ENCODE measurements at regions not wholly inside any gene's neighbourhood (a gene's known extent, or its start where the extent isn't known, plus 50 kb on each side); places are given as distances from the start of the nearest gene placed in this dataset.

- H3K4me3 ChIP-seq (ENCODE audit: control extremely low read depth in 1 of 5, extremely low read depth in 1 of 5, insufficient read depth in 1 of 5, low read depth in 2 of 5, low read length in 4 of 5): no peak overlapping the region
- WGBS (ENCODE audit: insufficient coverage): 70% methylated on average over 2 of the region's 2 CpGs
- no peak overlapping the region for H3K27ac ChIP-seq (ENCODE audit: low read length in 2 of 2)
- no peaks in the 10 kb centered on the region for H3K9me3 ChIP-seq (ENCODE audit: control extremely low read depth in 1 of 3, control insufficient read depth in 2 of 3, insufficient read depth in 1 of 3, low read length in 2 of 3)
- no peaks in the 10 kb centered on the region for H4K20me1 ChIP-seq (ENCODE audit: control insufficient read depth, insufficient read depth, low read length, poor library complexity, severe bottlenecking)
- no peak overlapping the region for H2AFZ ChIP-seq (ENCODE audit: insufficient read depth, low read depth, low read length, poor library complexity, severe bottlenecking)
- H3K4me3 Mint-ChIP-seq: no peak overlapping the region
- DNase-seq (no peak), ATAC-seq (ENCODE audit: low read depth) (no peak)
- H3K27me3 ChIP-seq (replicated peaks in 1 of 4; ENCODE audit: control extremely low read depth in 1 of 4, control insufficient read depth in 3 of 4, insufficient read depth in 4 of 4, low read length in 3 of 4): no peaks in the 10 kb centered on the region
- peaks cover 11% of the 10 kb centered on the region for H3K9me3 Mint-ChIP-seq (ENCODE audit: insufficient read depth)
- H3K79me2 ChIP-seq (ENCODE audit: control insufficient read depth, insufficient read depth, low read length): no peaks in the 10 kb centered on the region
- CTCF ChIA-PET: no interaction called here
- no peak overlapping the region for H3K9ac ChIP-seq (ENCODE audit: low read length)
- H3K4me1 ChIP-seq (ENCODE audit: control insufficient read depth in 2 of 2, insufficient read depth in 2 of 2, low read length in 2 of 2): no peaks in the 10 kb centered on the region
- H3K27me3 Mint-ChIP-seq: no peaks in the 10 kb centered on the region
- no peak overlapping the region for H3K4me2 ChIP-seq (replicated peaks; ENCODE audit: low read depth, low read length, poor library complexity, severe bottlenecking)
- intact Hi-C loops (cut with micrococcal nuclease): no loop called here
- TF ChIP-seq EZH2 (IDR thresholded peaks at IDR 0.05; ENCODE audit: borderline replicate concordance, insufficient read depth, low read depth, low read length, poor library complexity, severe bottlenecking) (no peak), CTCF (IDR thresholded peaks at IDR 0.05) (no peak)
- no peak overlapping the region for H3K27ac Mint-ChIP-seq
- POLR2A ChIA-PET: no interaction called here
- no peaks in the 10 kb centered on the region for H3K4me1 Mint-ChIP-seq
- no peaks in the 10 kb centered on the region for H3K36me3 ChIP-seq (replicated peaks in 1 of 2; ENCODE audit: control extremely low read depth in 1 of 2, control insufficient read depth in 1 of 2, extremely low read depth in 1 of 2, insufficient read depth in 2 of 2, low read length in 1 of 2)
Observed at GRCh38 chr5:153233933-153234332, 256.5 kb upstream of the GRIA1 start.

GRCh38 chr5:153236319-153236718 lies 254.2 kb upstream of the GRIA1 start:
- Histone ChIP-seq H3K4me2 (replicated peaks; ENCODE audit: low read depth, low read length, poor library complexity, severe bottlenecking) (no peak overlapping the region), H2AFZ (ENCODE audit: insufficient read depth, low read depth, low read length, poor library complexity, severe bottlenecking) (no peak overlapping the region), H3K27ac (ENCODE audit: low read length in 2 of 2) (no peak overlapping the region), H3K9ac (ENCODE audit: low read length) (no peak overlapping the region), H3K36me3 (replicated peaks in 1 of 2; ENCODE audit: control extremely low read depth in 1 of 2, control insufficient read depth in 1 of 2, extremely low read depth in 1 of 2, insufficient read depth in 2 of 2, low read length in 1 of 2) (no peaks in the 10 kb centered on the region), H3K9me3 (ENCODE audit: control extremely low read depth in 1 of 3, control insufficient read depth in 2 of 3, insufficient read depth in 1 of 3, low read length in 2 of 3) (peaks cover 0 to 2% (median 0%) of the 10 kb centered on the region in 3 donors), H3K79me2 (ENCODE audit: control insufficient read depth, insufficient read depth, low read length) (no peaks in the 10 kb centered on the region), H4K20me1 (ENCODE audit: control insufficient read depth, insufficient read depth, low read length, poor library complexity, severe bottlenecking) (no peaks in the 10 kb centered on the region), H3K4me3 (ENCODE audit: control extremely low read depth in 1 of 5, extremely low read depth in 1 of 5, insufficient read depth in 1 of 5, low read depth in 2 of 5, low read length in 4 of 5) (no peak overlapping the region), H3K4me1 (ENCODE audit: control insufficient read depth in 2 of 2, insufficient read depth in 2 of 2, low read length in 2 of 2) (no peaks in the 10 kb centered on the region), H3K27me3 (replicated peaks in 1 of 4; ENCODE audit: control extremely low read depth in 1 of 4, control insufficient read depth in 3 of 4, insufficient read depth in 4 of 4, low read length in 3 of 4) (no peaks in the 10 kb centered on the region)
- Mint-ChIP-seq H3K4me3 (no peak overlapping the region), H3K27me3 (no peaks in the 10 kb centered on the region), H3K9me3 (ENCODE audit: insufficient read depth) (peaks cover 11% of the 10 kb centered on the region), H3K4me1 (no peaks in the 10 kb centered on the region), H3K27ac (no peak overlapping the region)
- DNase-seq (no peak), ATAC-seq (ENCODE audit: low read depth) (no peak)
- TF ChIP-seq CTCF (IDR thresholded peaks at IDR 0.05) (no peak), EZH2 (IDR thresholded peaks at IDR 0.05; ENCODE audit: borderline replicate concordance, insufficient read depth, low read depth, low read length, poor library complexity, severe bottlenecking) (no peak)
- WGBS (ENCODE audit: insufficient coverage): 68% methylated on average over 2 of the region's 3 CpGs
- intact Hi-C loops (cut with micrococcal nuclease): no loop called here
- CTCF ChIA-PET: no interaction called here
- POLR2A ChIA-PET: no interaction called here
